HG02943 (cell line): ENCODE measurements at regions not wholly inside any gene's neighbourhood (a gene's known extent, or its start where the extent isn't known, plus 50 kb on each side); places are given as distances from the start of the nearest gene placed in this dataset.

Experiments
- ATAC-seq: cut with Tn5 transposase; IDR thresholded peaks from one replicate; pipeline ENCODE4 v1.9.1; 2021; ENCODE audit warnings: mild to moderate bottlenecking, low read depth, moderate library complexity; ENCODE audit not compliant: unreplicated experiment

DNA sequence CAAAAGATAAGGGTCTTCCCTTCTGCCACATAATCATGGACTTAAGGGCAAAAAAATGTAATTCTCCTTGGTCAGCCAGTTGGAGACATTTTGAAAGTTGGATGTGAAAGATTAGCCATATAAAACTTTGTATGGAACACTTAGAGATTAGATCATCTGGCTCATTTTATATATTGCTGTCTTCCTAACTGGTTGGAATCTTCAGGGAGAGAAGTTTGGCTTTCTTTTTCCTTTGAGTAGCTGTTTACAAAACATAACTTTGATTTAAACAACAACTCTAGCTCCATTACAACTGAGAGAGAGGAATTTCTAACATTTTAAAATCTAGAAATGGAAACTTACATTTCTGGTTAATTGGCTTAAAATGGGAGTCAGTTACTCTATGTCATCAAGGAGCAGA lies 132.7 kb downstream of the RDH14 start:
- ATAC-seq: no peak

- no peak for ATAC-seq
Observed at GRCh38 chr2:18426174-18426573, 134.3 kb downstream of the RDH14 start.

GRCh38 chr2:18425210-18425703 lies 135.2 kb downstream of the RDH14 start:
- ATAC-seq: no peak

GRCh38 chr2:18423636-18424035 lies 136.8 kb downstream of the RDH14 start:
- no peak for ATAC-seq

DNA sequence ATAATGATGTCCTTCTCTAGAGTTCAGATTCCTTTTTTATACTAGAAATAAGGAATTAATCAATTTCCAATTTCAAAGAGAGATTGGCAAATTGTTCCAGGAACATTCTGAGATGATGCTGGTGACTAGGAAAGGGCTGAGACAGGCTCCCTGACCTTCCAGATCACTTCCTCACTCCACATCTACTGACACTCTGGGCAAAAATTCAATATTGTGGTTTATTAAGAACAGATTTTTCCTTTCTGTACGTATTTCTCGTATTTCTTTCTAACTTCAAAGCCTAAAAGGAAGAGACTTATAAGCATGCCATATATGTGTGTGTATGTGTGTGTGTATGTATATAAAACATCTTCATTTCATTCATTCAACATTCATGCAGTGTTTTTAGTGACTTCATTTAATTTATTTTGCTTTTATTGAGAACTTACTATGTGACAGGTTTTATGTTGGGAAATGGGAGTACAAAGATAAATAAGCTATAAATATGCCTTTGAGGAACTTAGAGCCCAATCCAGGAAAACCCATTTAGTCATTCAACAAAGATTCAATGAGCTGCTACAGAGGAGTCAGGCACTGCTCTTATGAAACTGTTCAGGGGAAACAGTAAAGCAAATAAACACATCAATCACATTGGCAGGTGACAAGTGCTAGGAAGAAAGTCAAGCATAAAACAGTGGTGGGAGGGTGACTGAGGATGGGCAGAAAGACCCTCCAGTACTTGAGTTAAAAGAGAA lies 137.9 kb downstream of the RDH14 start:
- no peak for ATAC-seq

GRCh38 chr2:18413676-18414396 lies 146.6 kb downstream of the RDH14 start:
- ATAC-seq: no peak

DNA sequence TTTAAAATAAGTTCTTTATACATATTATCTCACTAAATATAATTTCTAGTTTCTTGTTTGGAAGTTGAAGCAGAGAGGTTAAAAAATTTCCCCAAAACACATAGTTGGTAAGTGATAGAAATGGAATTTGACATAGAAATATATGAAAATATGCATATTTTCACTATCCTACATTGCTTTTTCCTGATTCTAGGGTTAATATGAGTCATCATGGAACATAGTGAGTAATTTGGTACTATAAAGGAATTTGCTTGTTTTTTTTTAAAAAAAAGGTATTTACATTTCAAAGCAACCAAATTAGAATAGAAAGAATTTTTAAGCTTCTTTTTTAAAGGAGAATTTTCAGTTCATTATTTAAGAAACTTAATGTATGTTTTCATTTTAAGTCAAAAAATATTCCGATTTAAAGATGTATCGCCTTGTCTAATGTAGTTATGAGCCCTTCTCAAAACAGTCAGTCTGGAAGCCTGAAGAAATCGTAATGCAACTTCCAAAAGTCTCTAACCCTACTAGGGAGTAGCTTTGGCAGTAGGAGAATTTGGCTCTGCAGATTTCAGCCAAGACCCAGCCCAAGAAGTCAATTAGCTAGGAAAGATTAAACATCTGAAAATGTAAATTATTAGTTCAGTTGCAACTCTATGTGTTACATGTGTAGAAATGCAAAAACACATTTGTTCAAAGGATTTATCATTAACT lies 147.3 kb downstream of the RDH14 start:
- ATAC-seq: no peak

DNA sequence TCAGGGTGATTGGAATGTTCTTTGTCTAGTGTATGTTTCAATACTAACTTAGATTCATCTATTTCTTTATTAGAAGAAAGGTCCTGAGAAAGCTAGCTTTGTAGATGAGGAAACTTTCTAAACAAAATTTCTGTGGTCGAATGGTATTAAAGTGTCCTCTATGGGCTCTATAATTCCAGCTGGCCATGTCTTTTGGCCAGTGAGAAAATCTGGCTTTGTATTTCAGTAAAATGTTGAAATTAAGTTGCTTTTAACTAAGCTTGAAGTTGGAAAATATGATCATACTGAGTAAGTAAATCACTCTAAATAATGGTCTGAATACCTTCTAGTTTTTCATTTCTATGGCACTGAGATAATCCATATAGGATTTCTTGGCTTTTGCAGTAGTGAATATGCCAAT lies 148.8 kb downstream of the RDH14 start:
- ATAC-seq: no peak

GRCh38 chr2:18410543-18410942 lies 149.9 kb downstream of the RDH14 start:
- no peak for ATAC-seq

- ATAC-seq: no peak
Observed at GRCh38 chr2:18408638-18409037, 151.8 kb downstream of the RDH14 start.

DNA sequence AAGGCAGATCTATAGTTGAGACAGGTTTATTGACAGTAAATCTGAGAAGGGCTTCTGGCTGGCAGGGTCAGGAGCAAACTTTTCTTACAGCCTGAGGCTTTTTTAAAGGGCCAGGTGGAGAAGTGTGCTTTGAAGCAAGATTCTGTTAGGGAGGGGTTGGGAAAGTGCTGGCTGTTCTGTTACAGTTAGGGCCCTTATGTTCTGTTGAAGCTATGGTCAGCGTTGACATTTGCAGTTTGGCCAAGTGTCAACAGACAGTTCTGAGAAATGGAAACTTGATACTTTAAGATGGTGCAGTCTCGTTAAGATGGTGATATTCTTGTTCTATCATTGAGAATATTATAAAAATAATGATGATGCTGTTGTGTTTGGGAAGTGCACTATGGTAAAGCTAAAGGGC lies 154.2 kb downstream of the RDH14 start:
- ATAC-seq: no peak

DNA sequence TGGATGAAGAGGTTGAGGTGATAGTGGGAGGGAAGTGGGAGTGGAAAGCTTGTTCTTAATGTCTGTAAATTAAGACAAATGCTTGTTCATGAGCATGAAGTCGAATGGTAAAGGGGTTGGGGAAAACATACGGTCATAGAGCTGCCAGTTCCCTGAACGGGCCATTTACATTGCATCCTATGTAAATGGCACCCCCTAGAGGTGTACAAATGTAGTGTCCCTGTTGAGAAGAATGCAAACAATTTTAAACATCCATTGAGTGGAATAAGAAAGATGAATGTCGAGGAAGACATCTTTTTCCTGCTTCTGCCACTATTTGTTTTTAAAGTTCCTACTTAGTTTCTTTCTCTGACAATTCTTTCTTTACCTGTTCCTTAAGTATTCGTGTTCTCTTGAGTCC lies 155.7 kb downstream of the RDH14 start:
- ATAC-seq: no peak

DNA sequence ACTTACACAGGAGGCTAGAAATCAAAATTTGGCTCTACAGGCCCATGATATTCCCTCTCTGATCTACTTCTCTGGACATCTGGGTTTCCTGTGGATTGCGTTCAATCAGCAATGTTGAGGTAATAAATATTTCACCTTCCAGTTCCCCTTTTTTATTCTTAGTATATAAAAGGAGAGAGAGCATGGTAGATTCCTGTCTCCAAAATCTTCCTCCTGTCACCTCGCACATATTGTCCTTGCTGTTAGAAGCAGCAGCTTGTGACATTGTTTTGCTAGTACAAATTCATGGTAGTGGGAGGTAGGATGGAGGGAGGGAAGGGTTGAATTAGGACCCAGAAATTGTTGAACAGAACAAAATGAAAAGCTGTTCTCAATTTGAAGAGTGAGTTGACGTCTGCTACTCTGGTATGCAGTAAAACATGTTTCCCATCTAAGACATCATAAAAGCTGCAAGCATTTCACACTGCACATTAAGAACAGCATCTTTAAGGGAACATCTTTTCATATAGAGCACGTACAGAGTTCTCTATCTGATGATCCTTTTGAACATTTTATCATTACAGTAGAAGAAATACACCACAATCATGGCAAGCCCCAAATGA lies 156.4 kb downstream of the RDH14 start:
- ATAC-seq: no peak

- ATAC-seq: no peak
Observed at GRCh38 chr2:18402831-18403230, 157.6 kb downstream of the RDH14 start.

GRCh38 chr2:18401471-18401870 lies 159.0 kb downstream of the RDH14 start:
- no peak for ATAC-seq

DNA sequence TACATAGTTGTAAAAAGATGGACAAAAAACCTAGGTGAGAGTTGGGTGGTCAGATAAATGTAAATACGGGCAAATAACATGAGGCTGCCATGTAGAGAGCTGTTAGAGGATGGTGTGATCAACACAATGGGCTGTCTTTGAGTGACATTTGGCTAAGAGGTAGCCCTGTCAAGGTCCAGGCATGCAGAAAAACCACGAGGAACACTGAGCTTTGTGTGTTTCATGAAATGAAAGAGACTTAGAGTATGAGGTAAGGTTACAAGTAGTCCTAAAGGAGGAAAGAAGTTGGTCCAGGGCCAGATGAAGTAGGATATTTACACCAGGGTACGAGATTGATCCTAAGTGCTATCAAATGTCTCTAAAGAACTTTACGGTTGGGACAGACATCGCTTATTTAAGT lies 160.9 kb downstream of the RDH14 start:
- no peak for ATAC-seq

DNA sequence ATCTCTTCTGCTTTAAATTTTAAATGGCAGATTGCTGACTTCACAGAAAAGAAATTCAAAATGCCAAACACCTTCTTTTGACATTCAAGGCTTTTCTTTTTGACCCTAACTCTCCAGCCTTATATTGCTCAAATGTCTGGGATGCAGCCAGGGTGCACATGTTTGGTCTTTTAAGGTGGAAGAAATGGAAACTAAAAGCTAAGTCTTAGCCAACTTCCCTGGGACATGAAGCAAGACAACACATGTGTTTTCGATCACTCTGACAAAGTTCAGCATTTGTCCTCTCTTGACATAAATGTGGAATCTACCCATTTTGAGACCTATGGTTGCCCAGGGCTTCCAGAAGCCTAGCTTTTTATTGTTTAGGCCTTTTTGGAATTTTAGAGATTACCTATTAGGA lies 161.6 kb downstream of the RDH14 start:
- ATAC-seq: no peak

DNA sequence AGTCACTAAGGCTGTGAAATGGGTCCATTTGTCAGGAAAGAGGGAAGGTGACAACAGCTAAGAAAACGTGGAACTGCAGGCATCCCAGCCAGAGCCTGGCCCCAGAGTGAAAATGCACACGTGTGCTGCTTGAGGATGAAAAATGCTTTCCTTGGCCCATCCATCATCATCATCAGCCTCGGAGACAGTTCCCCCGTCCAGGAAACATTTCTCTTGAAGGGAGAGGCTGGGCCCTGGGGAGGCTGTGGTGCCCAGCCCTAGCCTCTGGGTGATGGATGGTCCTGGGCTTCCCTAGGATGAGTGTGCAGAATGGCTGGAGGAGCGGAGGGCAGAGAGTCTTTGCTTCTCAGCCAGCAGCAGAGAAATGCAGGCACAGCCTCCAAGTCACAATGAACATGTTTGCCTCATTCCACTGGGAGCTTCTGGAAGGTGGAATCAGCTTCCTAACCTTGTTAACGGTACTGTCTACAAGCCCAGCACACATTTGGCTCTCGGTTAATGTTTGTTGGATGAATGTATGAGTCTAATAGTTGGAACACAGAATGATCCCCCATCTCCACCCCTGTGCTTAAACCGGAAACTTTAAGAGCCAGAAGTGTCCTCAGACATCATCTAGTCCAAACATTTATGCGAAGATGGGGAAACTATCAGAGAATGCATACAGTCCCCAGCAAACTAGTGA lies 164.0 kb downstream of the RDH14 start:
- no peak for ATAC-seq

GRCh38 chr2:18395555-18395954 lies 164.9 kb downstream of the RDH14 start:
- no peak for ATAC-seq

GRCh38 chr2:18387441-18388206 lies 172.8 kb downstream of the RDH14 start:
- peak; percentile 89 for ATAC-seq
